CD14-positive monocyte (primary cell): ENCODE measurements at regions not wholly inside any gene's neighbourhood (a gene's known extent, or its start where the extent isn't known, plus 50 kb on each side); places are given as distances from the start of the nearest gene placed in this dataset.

Experiments
- DNase-seq, 3 donors: peaks; one replicate each; pipeline ENCODE4 v3.0.0-alpha.2; 2011 to 2022
- H2AFZ ChIP-seq: 2 replicates; pipeline ENCODE4 v1.6.0; 2012; ENCODE audit warnings: mild to moderate bottlenecking, low read depth, low read length, inconsistent platforms; ENCODE audit not compliant: insufficient read depth, poor library complexity, severe bottlenecking
- H3K27ac ChIP-seq, 2 donors: 1 replicate in 1 of 2; 2 replicates in 1 of 2; pipeline ENCODE4 v1.5.1; 2012 to 2013; ENCODE audit warnings: low read length in 2 of 2, control low read depth in 1 of 2, inconsistent platforms in 1 of 2, low read depth in 1 of 2, mild to moderate bottlenecking in 1 of 2
- H3K27me3 ChIP-seq, 2 donors: one replicate each; pipeline versions ENCODE4 v1.6.0 to v1.6.1; 2011 to 2013; ENCODE audit warnings: low read length in 2 of 2; ENCODE audit not compliant: control insufficient read depth in 2 of 2, insufficient read depth in 2 of 2
- H3K36me3 ChIP-seq, 2 donors: replicated peaks in 1 of 2; 1 replicate in 1 of 2; 2 replicates in 1 of 2; pipeline versions ENCODE4 v1.5.1 to v1.6.1; 2012 to 2013; ENCODE audit warnings: low read length in 2 of 2, control low read depth in 1 of 2, inconsistent platforms in 1 of 2, mild to moderate bottlenecking in 1 of 2; ENCODE audit not compliant: insufficient read depth in 2 of 2, control insufficient read depth in 1 of 2
- H3K4me1 ChIP-seq, 2 donors: 1 replicate in 1 of 2; 2 replicates in 1 of 2; pipeline versions ENCODE4 v1.5.1 to v1.6.1; 2012 to 2013; ENCODE audit warnings: low read length in 2 of 2, control low read depth in 1 of 2, inconsistent platforms in 1 of 2, mild to moderate bottlenecking in 1 of 2, moderate library complexity in 1 of 2; ENCODE audit not compliant: insufficient read depth in 2 of 2, control insufficient read depth in 1 of 2
- H3K4me2 ChIP-seq: replicated peaks from 2 replicates; pipeline ENCODE3; 2012; ENCODE audit warnings: low read length, moderate library complexity, mild to moderate bottlenecking; ENCODE audit not compliant: poor library complexity, severe bottlenecking; ENCODE audit errors: extremely low read depth
- H3K4me3 ChIP-seq, 3 experiments: fragments of 200-600 bp in 1 of 3; sonication (generic) in 1 of 3; replicated peaks in 1 of 3; 1 replicate in 2 of 3; 2 replicates in 1 of 3; pipeline ENCODE4 v1.5.1; 2011 to 2013; ENCODE audit warnings: low read length in 3 of 3, mild to moderate bottlenecking in 3 of 3, control low read depth in 2 of 3, low read depth in 2 of 3, inconsistent platforms in 1 of 3, moderate library complexity in 1 of 3
- H3K79me2 ChIP-seq: 2 replicates; pipeline ENCODE4 v1.6.0; 2012; ENCODE audit warnings: mild to moderate bottlenecking, control low read depth, inconsistent platforms, low read length, moderate library complexity; ENCODE audit not compliant: insufficient read depth
- H3K9ac ChIP-seq: 2 replicates; pipeline ENCODE4 v1.6.0; 2017; ENCODE audit warnings: low read length, mild to moderate bottlenecking; ENCODE audit not compliant: insufficient read depth, poor library complexity, severe bottlenecking
- H3K9me3 ChIP-seq, 2 donors: replicated peaks in 1 of 2; 1 replicate in 1 of 2; 2 replicates in 1 of 2; pipeline versions ENCODE4 v1.5.1 to v1.6.1; 2012 to 2013; ENCODE audit warnings: low read length in 2 of 2, control low read depth in 1 of 2; ENCODE audit not compliant: control insufficient read depth in 1 of 2, insufficient read depth in 1 of 2
- H4K20me1 ChIP-seq: 2 replicates; pipeline ENCODE4 v1.6.0; 2012; ENCODE audit warnings: mild to moderate bottlenecking, low read length, control low read depth, moderate library complexity; ENCODE audit not compliant: insufficient read depth
- H3K27ac Mint-ChIP-seq, 7 donors: one replicate each; pipeline ENCODE4 v1.8.0; 2020; ENCODE audit warnings: mild to moderate bottlenecking in 7 of 7, mixed read lengths in 7 of 7, moderate library complexity in 6 of 7, inconsistent platforms in 2 of 7
- H3K27me3 Mint-ChIP-seq, 3 donors: one replicate each; pipeline ENCODE4 v1.8.0; 2021 to 2022; ENCODE audit warnings: low read depth in 3 of 3, mild to moderate bottlenecking in 3 of 3, mixed read lengths in 3 of 3, moderate library complexity in 3 of 3, inconsistent platforms in 1 of 3
- H3K36me3 Mint-ChIP-seq, 2 donors: one replicate each; pipeline ENCODE4 v1.8.0; 2020; ENCODE audit warnings: mixed read lengths in 2 of 2, inconsistent platforms in 1 of 2, mild to moderate bottlenecking in 1 of 2
- H3K4me1 Mint-ChIP-seq: one replicate; pipeline ENCODE4 v1.8.0; 2020; ENCODE audit warnings: mild to moderate bottlenecking, mixed read lengths
- H3K4me3 Mint-ChIP-seq, 2 donors: one replicate each; pipeline ENCODE4 v1.8.0; 2020; ENCODE audit warnings: mild to moderate bottlenecking in 2 of 2, mixed read lengths in 2 of 2, moderate library complexity in 1 of 2
- H3K9me3 Mint-ChIP-seq, 7 donors: one replicate each; pipeline ENCODE4 v1.8.0; 2020 to 2022; ENCODE audit warnings: mixed read lengths in 7 of 7, mild to moderate bottlenecking in 6 of 7, moderate library complexity in 6 of 7, inconsistent platforms in 2 of 7
- CTCF ChIP-seq: fragments of 200-600 bp; IDR thresholded peaks from one replicate; pipeline ENCODE4 v1.8.0; 2022; ENCODE audit warnings: antibody characterized with exemption, mild to moderate bottlenecking
- WGBS: methylation state at CpG from one replicate; pipeline ENCODE4 v1.1.5; 2013; ENCODE audit warnings: missing lambda C conversion rate; ENCODE audit not compliant: insufficient coverage; 5-methylcytosine and 5-hydroxymethylcytosine counted together
- intact Hi-C, 2 donors: fragments of 100-400 bp; cut with micrococcal nuclease; formaldehyde crosslinking; loops; one replicate each; pipeline versions ENCODE4 v1.15.0 to v1.15.1; 2023

- H3K9me3 ChIP-seq, result peaks cover 5 to 6% of the 10 kb centered on the region in 2 donors
- H3K9me3 Mint-ChIP-seq, result peaks cover 5 to 19% (median 8%) of the 10 kb centered on the region in 7 donors
- peaks cover 0 to 2% (median 0%) of the 10 kb centered on the region in 3 donors for H3K27me3 Mint-ChIP-seq
- peaks cover 16% of the 10 kb centered on the region for H3K79me2 ChIP-seq
- H3K4me1 ChIP-seq, result peaks cover 71 to 84% of the 10 kb centered on the region in 2 donors
- peaks cover 79% of the 10 kb centered on the region for H3K4me1 Mint-ChIP-seq
- H3K36me3 ChIP-seq, result no peaks in the 10 kb centered on the region
- 20% methylated on average over 7 of the region's 7 CpGs for WGBS
- H2AFZ ChIP-seq, result peak overlapping the region; percentile 46
- peak overlapping the region; percentile 95 to 99 (median 98) for H3K27ac Mint-ChIP-seq
- intact Hi-C loops, result loop anchor here (2.0 to 10.0 kb wide), 2 partner anchors 44 to 102 kb away; no protein-coding TSS in a partner anchor
- H4K20me1 ChIP-seq, result no peaks in the 10 kb centered on the region
- H3K4me3 ChIP-seq, result peak overlapping the region; percentile 17 to 72 (median 38)
- H3K4me2 ChIP-seq, result peak overlapping the region; percentile 82
- peak overlapping the region; percentile 76 to 93 for H3K4me3 Mint-ChIP-seq
- peak overlapping the region; percentile 88 to 94 for H3K27ac ChIP-seq
- peak overlapping the region; percentile 73 for H3K9ac ChIP-seq
- no peaks in the 10 kb centered on the region for H3K27me3 ChIP-seq
- no peak for TF ChIP-seq CTCF
- H3K36me3 Mint-ChIP-seq, result peaks cover 4 to 17% of the 10 kb centered on the region in 2 donors
- DNase-seq, result peak in 1 of 3 donors; percentile 21
Measured at GRCh38 chr10:31706464-31707092, 222.1 kb downstream of the ARHGAP12 start.

GRCh38 chr10:31705136-31705535, 223.5 kb downstream of the ARHGAP12 start:
- Histone ChIP-seq H3K4me2 (no peak overlapping the region), H3K27me3 (no peaks in the 10 kb centered on the region), H3K9me3 (no peaks in the 10 kb centered on the region), H4K20me1 (no peaks in the 10 kb centered on the region), H2AFZ (no peak overlapping the region), H3K79me2 (peaks cover 16% of the 10 kb centered on the region), H3K27ac (peak overlapping the region in 1 of 2 donors; percentile 94), H3K4me1 (peaks cover 82 to 98% of the 10 kb centered on the region in 2 donors), H3K4me3 (peak overlapping the region in 1 of 3 experiments; percentile 72), H3K36me3 (no peaks in the 10 kb centered on the region), H3K9ac (no peak overlapping the region)
- H3K27ac Mint-ChIP-seq, result peak overlapping the region in 4 of 7 donors; percentile 45 to 98 (median 76)
- peaks cover 94% of the 10 kb centered on the region for H3K4me1 Mint-ChIP-seq
- peaks cover 0 to 13% (median 1%) of the 10 kb centered on the region in 7 donors for H3K9me3 Mint-ChIP-seq
- 63% methylated on average over 2 of the region's 3 CpGs for WGBS
- H3K4me3 Mint-ChIP-seq, result no peak overlapping the region
- H3K36me3 Mint-ChIP-seq, result peaks cover 7 to 14% of the 10 kb centered on the region in 2 donors
- peak; percentile 27 to 74 (median 56) for DNase-seq
- no peak for TF ChIP-seq CTCF
- no peaks in the 10 kb centered on the region for H3K27me3 Mint-ChIP-seq
- intact Hi-C loops, result loop anchor here in 1 of 2 donors (10.0 kb wide), 1 partner anchor 100 kb away; no protein-coding TSS in a partner anchor
